NCI-H748 treated with DMSO at 0.1 percent for 48 hours (cell line): ENCODE measurements at regions not wholly inside any gene's neighbourhood (a gene's known extent, or its start where the extent isn't known, plus 50 kb on each side); places are given as distances from the start of the nearest gene placed in this dataset.

Source experiments
- DNase-seq: peaks from one replicate; lab custom pipeline; 2025; lab: John Stamatoyannopoulos, UW

GRCh38 chr1:81071969-81072753 lies 728.6 kb upstream of the ADGRL2 start:
- no peak for DNase-seq

- DNase-seq = no peak
Observed at GRCh38 chr1:81071072-81071858, 729.5 kb upstream of the ADGRL2 start.

- DNase-seq = no peak
Observed at GRCh38 chr1:81069856-81070255, 730.9 kb upstream of the ADGRL2 start.

GRCh38 chr1:81068726-81069125 lies 732.0 kb upstream of the ADGRL2 start:
- DNase-seq = no peak

- DNase-seq = no peak
Observed at GRCh38 chr1:81053826-81054225, 746.9 kb upstream of the ADGRL2 start.

- DNase-seq = no peak
Observed at GRCh38 chr1:81052162-81052561, 748.6 kb upstream of the ADGRL2 start.

GRCh38 chr1:81050390-81050789 lies 750.3 kb upstream of the ADGRL2 start:
- DNase-seq = no peak

- DNase-seq = no peak
Observed at GRCh38 chr1:81044708-81045107, 756.0 kb upstream of the ADGRL2 start.

GRCh38 chr1:81042225-81042624 lies 758.5 kb upstream of the ADGRL2 start:
- DNase-seq = no peak

- no peak for DNase-seq
Observed at GRCh38 chr1:81034291-81034690, 766.4 kb upstream of the ADGRL2 start.

GRCh38 chr1:81032973-81033425 lies 767.7 kb upstream of the ADGRL2 start:
- DNase-seq = peak; percentile 89

GRCh38 chr1:81032374-81032773 lies 768.4 kb upstream of the ADGRL2 start:
- peak; percentile 66 for DNase-seq

- no peak for DNase-seq
Observed at GRCh38 chr1:81030441-81030840, 770.3 kb upstream of the ADGRL2 start.

GRCh38 chr1:81029266-81029665 lies 771.5 kb upstream of the ADGRL2 start:
- no peak for DNase-seq

GRCh38 chr1:81023187-81023724 lies 777.5 kb upstream of the ADGRL2 start:
- no peak for DNase-seq

GRCh38 chr1:81021134-81021533 lies 779.6 kb upstream of the ADGRL2 start:
- DNase-seq = no peak

- no peak for DNase-seq
Observed at GRCh38 chr1:81020506-81020905, 780.2 kb upstream of the ADGRL2 start.

- no peak for DNase-seq
Observed at GRCh38 chr1:81010126-81010525, 790.6 kb upstream of the ADGRL2 start.

GRCh38 chr1:81008293-81008692 lies 792.4 kb upstream of the ADGRL2 start:
- no peak for DNase-seq

- DNase-seq = no peak
Observed at GRCh38 chr1:81007024-81007423, 793.7 kb upstream of the ADGRL2 start.

- no peak for DNase-seq
Observed at GRCh38 chr1:81006502-81006901, 794.2 kb upstream of the ADGRL2 start.

GRCh38 chr1:81004011-81004410 lies 796.7 kb upstream of the ADGRL2 start:
- no peak for DNase-seq

GRCh38 chr1:80994934-80995333 lies 805.8 kb upstream of the ADGRL2 start:
- DNase-seq = no peak
